ENCODE measurements at regions not wholly inside any gene's neighbourhood (a gene's known extent, or its start where the extent isn't known, plus 50 kb on each side); places are given as distances from the start of the nearest gene placed in this dataset.

DNA sequence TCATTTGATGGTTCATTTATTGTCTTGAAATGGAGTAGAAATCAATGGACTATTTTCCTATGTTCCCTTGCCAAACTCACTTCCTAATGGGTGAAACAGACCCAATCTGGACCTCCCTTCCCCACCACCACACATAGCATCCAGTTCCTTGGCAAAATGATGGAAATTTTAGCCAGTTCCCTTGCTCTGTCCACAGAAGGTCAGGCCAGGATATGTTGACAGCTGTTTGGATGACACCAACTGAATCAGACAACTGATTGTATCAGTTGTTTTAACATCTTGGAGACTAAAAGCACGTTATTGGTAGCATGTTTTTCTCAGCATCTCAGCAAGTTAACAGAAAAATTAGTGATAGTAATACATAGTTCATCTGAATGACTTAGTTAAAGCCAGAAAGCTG, 534.8 kb downstream of the PSAT1 start:
- DNase-seq (ENCODE audit: low read depth in 1 of 2, low spot score in 2 of 2), result no peak
- H4K8ac ChIP-seq (ENCODE audit: extremely low read depth, insufficient read depth, low read length), result no peak overlapping the region
- no peaks in the 10 kb centered on the region for H3K4me1 ChIP-seq (replicated peaks in 1 of 4; ENCODE audit: control insufficient read depth in 3 of 4, insufficient read depth in 4 of 4, low read length in 3 of 4)
- no peak overlapping the region for H3K23ac ChIP-seq (ENCODE audit: insufficient read length)
- no peak overlapping the region for H3K4ac ChIP-seq (replicated peaks; ENCODE audit: insufficient read length, low read depth, low read length)
- no peaks in the 10 kb centered on the region for H4K20me1 ChIP-seq (replicated peaks in 1 of 2; ENCODE audit: control insufficient read depth in 1 of 2, insufficient read depth in 2 of 2, low read length in 2 of 2)
- no peak overlapping the region for H2BK15ac ChIP-seq (ENCODE audit: low read length)
- no peak overlapping the region for H3K4me2 ChIP-seq (ENCODE audit: insufficient read depth in 1 of 2, low read depth in 2 of 2, low read length in 2 of 2)
- WGBS, 2 experiments (ENCODE audit: extremely low coverage in 1 of 2, insufficient coverage in 1 of 2, insufficient read length in 1 of 2, insufficient replicate concordance in 2 of 2, low coverage in 1 of 2, low lambda C conversion rate in 2 of 2, missing lambda C conversion rate in 1 of 2), result 100% methylated on average over 1 of the region's 1 CpG; no CpG with 5 or more reads in 1 of the 2 experiments
- no peak overlapping the region for H2AFZ ChIP-seq (ENCODE audit: low read length)
- CTCF ChIA-PET (ENCODE audit: partially characterized antibody), result no interaction called here
- H4K5ac ChIP-seq (ENCODE audit: insufficient read length, low read depth, low read length), result no peak overlapping the region
- H3K4me3 ChIP-seq (ENCODE audit: extremely low read depth in 1 of 4, insufficient read depth in 2 of 4, low read depth in 3 of 4, low read length in 4 of 4), result no peak overlapping the region
- H3K27ac ChIP-seq (ENCODE audit: low read depth, low read length), result no peak overlapping the region
- no peaks in the 10 kb centered on the region for H3K27me3 ChIP-seq (replicated peaks in 1 of 4; ENCODE audit: control insufficient read depth in 3 of 4, extremely low read depth in 1 of 4, insufficient read depth in 3 of 4, low read length in 3 of 4)
- no peaks in the 10 kb centered on the region for H3K79me1 ChIP-seq (ENCODE audit: low read depth, low read length)
- no peaks in the 10 kb centered on the region for H3K9me3 ChIP-seq (ENCODE audit: insufficient read depth in 2 of 2, low read depth in 1 of 2, low read length in 1 of 2)
- no peak overlapping the region for H2BK12ac ChIP-seq (ENCODE audit: low read depth, low read length)
- no peaks in the 10 kb centered on the region for H3K36me3 ChIP-seq (ENCODE audit: control insufficient read depth in 2 of 4, insufficient read depth in 4 of 4, low read length in 3 of 4)
- FAIRE-seq, result no peak
- H3K79me2 ChIP-seq (ENCODE audit: control insufficient read depth in 1 of 2, insufficient read depth in 2 of 2, low read length in 2 of 2), result no peaks in the 10 kb centered on the region
- H3K18ac ChIP-seq (ENCODE audit: extremely low read depth, low read length), result no peak overlapping the region
- no peak overlapping the region for H3K14ac ChIP-seq (ENCODE audit: insufficient read length)
- no peak overlapping the region for H3K56ac ChIP-seq (replicated peaks; ENCODE audit: insufficient read length, low read depth, low read length)
- H2BK5ac ChIP-seq (ENCODE audit: low read depth, low read length), result no peak overlapping the region
- H3K23me2 ChIP-seq (ENCODE audit: low read depth, low read length), result no peaks in the 10 kb centered on the region
- no peak overlapping the region for H2AK5ac ChIP-seq (ENCODE audit: low read depth, low read length)
- no peak overlapping the region for H2BK120ac ChIP-seq (replicated peaks; ENCODE audit: low read depth, low read length)
- no peak overlapping the region for H2BK20ac ChIP-seq (ENCODE audit: low read length)
- no peak overlapping the region for H3K9ac ChIP-seq (replicated peaks in 1 of 4; ENCODE audit: extremely low read depth in 1 of 4, low read depth in 3 of 4, low read length in 3 of 4)
- POLR2A ChIA-PET (ENCODE audit: partially characterized antibody), result no interaction called here
- H4K91ac ChIP-seq (replicated peaks; ENCODE audit: insufficient read length, low read length), result no peak overlapping the region
- TF ChIP-seq CHD1 (IDR thresholded peaks at IDR 0.05; ENCODE audit: low read depth, low read length) (no peak), EP300 (IDR thresholded peaks at IDR 0.05; ENCODE audit: borderline replicate concordance in 1 of 2, low read depth in 2 of 2, low read length in 2 of 2) (no peak), FOSL1 (IDR thresholded peaks at IDR 0.05; ENCODE audit: insufficient read depth, low read depth, low read length) (no peak), BRCA1 (IDR thresholded peaks at IDR 0.05; ENCODE audit: low read depth, low read length) (no peak), GTF2F1 (IDR thresholded peaks at IDR 0.05; ENCODE audit: borderline replicate concordance, low read depth, low read length) (no peak), BACH1 (IDR thresholded peaks at IDR 0.05; ENCODE audit: low read length) (no peak), NANOG (IDR thresholded peaks at IDR 0.05; ENCODE audit: insufficient read depth, low read depth, low read length, poor library complexity, severe bottlenecking) (no peak), TAF7 (optimal IDR thresholded peaks at IDR 0.05; ENCODE audit: borderline replicate concordance, low read depth, low read length) (no peak)
- TF ChIP-seq, protein P1, sequence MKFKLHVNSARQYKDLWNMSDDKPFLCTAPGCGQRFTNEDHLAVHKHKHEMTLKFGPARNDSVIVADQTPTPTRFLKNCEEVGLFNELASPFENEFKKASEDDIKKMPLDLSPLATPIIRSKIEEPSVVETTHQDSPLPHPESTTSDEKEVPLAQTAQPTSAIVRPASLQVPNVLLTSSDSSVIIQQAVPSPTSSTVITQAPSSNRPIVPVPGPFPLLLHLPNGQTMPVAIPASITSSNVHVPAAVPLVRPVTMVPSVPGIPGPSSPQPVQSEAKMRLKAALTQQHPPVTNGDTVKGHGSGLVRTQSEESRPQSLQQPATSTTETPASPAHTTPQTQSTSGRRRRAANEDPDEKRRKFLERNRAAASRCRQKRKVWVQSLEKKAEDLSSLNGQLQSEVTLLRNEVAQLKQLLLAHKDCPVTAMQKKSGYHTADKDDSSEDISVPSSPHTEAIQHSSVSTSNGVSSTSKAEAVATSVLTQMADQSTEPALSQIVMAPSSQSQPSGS (IDR thresholded peaks at IDR 0.05; ENCODE audit: low read length), result no peak
- TF ChIP-seq, protein P2, sequence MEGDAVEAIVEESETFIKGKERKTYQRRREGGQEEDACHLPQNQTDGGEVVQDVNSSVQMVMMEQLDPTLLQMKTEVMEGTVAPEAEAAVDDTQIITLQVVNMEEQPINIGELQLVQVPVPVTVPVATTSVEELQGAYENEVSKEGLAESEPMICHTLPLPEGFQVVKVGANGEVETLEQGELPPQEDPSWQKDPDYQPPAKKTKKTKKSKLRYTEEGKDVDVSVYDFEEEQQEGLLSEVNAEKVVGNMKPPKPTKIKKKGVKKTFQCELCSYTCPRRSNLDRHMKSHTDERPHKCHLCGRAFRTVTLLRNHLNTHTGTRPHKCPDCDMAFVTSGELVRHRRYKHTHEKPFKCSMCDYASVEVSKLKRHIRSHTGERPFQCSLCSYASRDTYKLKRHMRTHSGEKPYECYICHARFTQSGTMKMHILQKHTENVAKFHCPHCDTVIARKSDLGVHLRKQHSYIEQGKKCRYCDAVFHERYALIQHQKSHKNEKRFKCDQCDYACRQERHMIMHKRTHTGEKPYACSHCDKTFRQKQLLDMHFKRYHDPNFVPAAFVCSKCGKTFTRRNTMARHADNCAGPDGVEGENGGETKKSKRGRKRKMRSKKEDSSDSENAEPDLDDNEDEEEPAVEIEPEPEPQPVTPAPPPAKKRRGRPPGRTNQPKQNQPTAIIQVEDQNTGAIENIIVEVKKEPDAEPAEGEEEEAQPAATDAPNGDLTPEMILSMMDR (IDR thresholded peaks at IDR 0.05; ENCODE audit: control extremely low read depth in 1 of 3, insufficient read depth in 1 of 3, low read depth in 1 of 3, low read length in 3 of 3), result no peak
